Ovary (tissue), 3 donors: ENCODE measurements at regions not wholly inside any gene's neighbourhood (a gene's known extent, or its start where the extent isn't known, plus 50 kb on each side); places are given as distances from the start of the nearest gene placed in this dataset.

Source experiments
- CTCF ChIP-seq, 3 donors: fragments of 450-650 bp in 2 of 3; fragments of 200-600 bp in 1 of 3; IDR thresholded peaks; one replicate each; pipeline versions ENCODE4 v1.5.1 to v1.8.0; 2016 to 2022; ENCODE audit warnings: antibody characterized with exemption in 3 of 3, mild to moderate bottlenecking in 1 of 3
- EP300 ChIP-seq: sonication (generic); formaldehyde crosslinking; IDR thresholded peaks from one replicate; pipeline ENCODE4 v1.6.1; 2017; ENCODE audit warnings: antibody characterized with exemption
- POLR2A ChIP-seq: fragments of 450-650 bp; IDR thresholded peaks from one replicate; pipeline ENCODE4 v1.6.1; 2017; ENCODE audit warnings: antibody characterized with exemption, mild to moderate bottlenecking, moderate library complexity
- donor health status: DM: no; HTN: no; CAD: no.

- TF ChIP-seq EP300 (no peak), CTCF (IDR thresholded peaks at IDR 0.05) (no peak), POLR2A (no peak)
Measured at GRCh38 chrX:65933085-65933589, 106.7 kb downstream of the VSIG4 start.
